ENCODE measurements at regions not wholly inside any gene's neighbourhood (a gene's known extent, or its start where the extent isn't known, plus 50 kb on each side); places are given as distances from the start of the nearest gene placed in this dataset.

GRCh38 chr2:16014802-16015201, 74.5 kb downstream of the MYCN start:
- Histone ChIP-seq H3K4me1 (ENCODE audit: insufficient read depth, low read length) (no peaks in the 10 kb centered on the region), H3K9me3 (ENCODE audit: low read length) (no peaks in the 10 kb centered on the region), H3K36me3 (ENCODE audit: insufficient read depth, low read length) (no peaks in the 10 kb centered on the region), H3K9ac (ENCODE audit: low read length) (no peak overlapping the region), H3K4me3 (ENCODE audit: low read depth in 1 of 2, low read length in 2 of 2) (no peak overlapping the region), H3K27ac (ENCODE audit: low read depth, low read length) (no peak overlapping the region), H3K27me3 (ENCODE audit: control insufficient read depth in 1 of 2, insufficient read depth in 2 of 2, low read length in 2 of 2) (peaks cover 23 to 25% of the 10 kb centered on the region in 2 donors)

GRCh38 chr2:16014041-16014787, 73.9 kb downstream of the MYCN start:
- Histone ChIP-seq H3K4me1 (ENCODE audit: insufficient read depth, low read length) (no peaks in the 10 kb centered on the region), H3K27ac (ENCODE audit: low read depth, low read length) (no peak overlapping the region), H3K9ac (ENCODE audit: low read length) (no peak overlapping the region), H3K4me3 (ENCODE audit: low read depth in 1 of 2, low read length in 2 of 2) (no peak overlapping the region), H3K27me3 (ENCODE audit: control insufficient read depth in 1 of 2, insufficient read depth in 2 of 2, low read length in 2 of 2) (peaks cover 23 to 25% of the 10 kb centered on the region in 2 donors), H3K9me3 (ENCODE audit: low read length) (no peaks in the 10 kb centered on the region), H3K36me3 (ENCODE audit: insufficient read depth, low read length) (no peaks in the 10 kb centered on the region)

- Histone ChIP-seq H3K9ac (ENCODE audit: low read length) (no peak overlapping the region), H3K27me3 (ENCODE audit: control insufficient read depth in 1 of 2, insufficient read depth in 2 of 2, low read length in 2 of 2) (peaks cover 23 to 25% of the 10 kb centered on the region in 2 donors), H3K27ac (ENCODE audit: low read depth, low read length) (no peak overlapping the region)
Measured at GRCh38 chr2:16013359-16013911, 73.1 kb downstream of the MYCN start.

GRCh38 chr2:16012626-16013358, 72.4 kb downstream of the MYCN start:
- Histone ChIP-seq H3K4me1 (ENCODE audit: insufficient read depth, low read length) (no peaks in the 10 kb centered on the region), H3K27ac (ENCODE audit: low read depth, low read length) (no peak overlapping the region), H3K9ac (ENCODE audit: low read length) (no peak overlapping the region), H3K4me3 (ENCODE audit: low read depth in 1 of 2, low read length in 2 of 2) (no peak overlapping the region), H3K36me3 (ENCODE audit: insufficient read depth, low read length) (no peaks in the 10 kb centered on the region), H3K27me3 (ENCODE audit: control insufficient read depth in 1 of 2, insufficient read depth in 2 of 2, low read length in 2 of 2) (peaks cover 23 to 25% of the 10 kb centered on the region in 2 donors), H3K9me3 (ENCODE audit: low read length) (no peaks in the 10 kb centered on the region)

More at GRCh38 chr2:16013359-16013911, 73.1 kb downstream of the MYCN start:
- Histone ChIP-seq H3K4me1 (ENCODE audit: insufficient read depth, low read length) (no peaks in the 10 kb centered on the region), H3K4me3 (ENCODE audit: low read depth in 1 of 2, low read length in 2 of 2) (no peak overlapping the region), H3K36me3 (ENCODE audit: insufficient read depth, low read length) (no peaks in the 10 kb centered on the region), H3K9me3 (ENCODE audit: low read length) (no peaks in the 10 kb centered on the region)

GRCh38 chr2:16012029-16012596, 71.8 kb downstream of the MYCN start:
- no peak overlapping the region for H3K27ac ChIP-seq (ENCODE audit: low read depth, low read length)
- peaks cover 23 to 25% of the 10 kb centered on the region in 2 donors for H3K27me3 ChIP-seq (ENCODE audit: control insufficient read depth in 1 of 2, insufficient read depth in 2 of 2, low read length in 2 of 2)
- no peak overlapping the region for H3K9ac ChIP-seq (ENCODE audit: low read length)
- H3K4me3 ChIP-seq (ENCODE audit: low read depth in 1 of 2, low read length in 2 of 2) = no peak overlapping the region
- no peaks in the 10 kb centered on the region for H3K36me3 ChIP-seq (ENCODE audit: insufficient read depth, low read length)
- no peaks in the 10 kb centered on the region for H3K4me1 ChIP-seq (ENCODE audit: insufficient read depth, low read length)
- no peaks in the 10 kb centered on the region for H3K9me3 ChIP-seq (ENCODE audit: low read length)

- Histone ChIP-seq H3K9me3 (ENCODE audit: low read length) (no peaks in the 10 kb centered on the region), H3K36me3 (ENCODE audit: insufficient read depth, low read length) (no peaks in the 10 kb centered on the region), H3K9ac (ENCODE audit: low read length) (no peak overlapping the region), H3K4me1 (ENCODE audit: insufficient read depth, low read length) (no peaks in the 10 kb centered on the region), H3K27ac (ENCODE audit: low read depth, low read length) (no peak overlapping the region), H3K27me3 (ENCODE audit: control insufficient read depth in 1 of 2, insufficient read depth in 2 of 2, low read length in 2 of 2) (peaks cover 23 to 25% of the 10 kb centered on the region in 2 donors), H3K4me3 (ENCODE audit: low read depth in 1 of 2, low read length in 2 of 2) (no peak overlapping the region)
Measured at GRCh38 chr2:16011621-16011960, 71.2 kb downstream of the MYCN start.

- Histone ChIP-seq H3K27ac (ENCODE audit: low read depth, low read length) (no peak overlapping the region), H3K36me3 (ENCODE audit: insufficient read depth, low read length) (no peaks in the 10 kb centered on the region), H3K27me3 (ENCODE audit: control insufficient read depth in 1 of 2, insufficient read depth in 2 of 2, low read length in 2 of 2) (peaks cover 23 to 25% of the 10 kb centered on the region in 2 donors), H3K9me3 (ENCODE audit: low read length) (no peaks in the 10 kb centered on the region), H3K4me1 (ENCODE audit: insufficient read depth, low read length) (no peaks in the 10 kb centered on the region), H3K9ac (ENCODE audit: low read length) (no peak overlapping the region), H3K4me3 (ENCODE audit: low read depth in 1 of 2, low read length in 2 of 2) (no peak overlapping the region)
Measured at GRCh38 chr2:16010951-16011620, 70.7 kb downstream of the MYCN start.

GRCh38 chr2:16010011-16010410, 69.7 kb downstream of the MYCN start:
- H3K4me1 ChIP-seq (ENCODE audit: insufficient read depth, low read length) = no peaks in the 10 kb centered on the region
- H3K27me3 ChIP-seq (ENCODE audit: control insufficient read depth in 1 of 2, insufficient read depth in 2 of 2, low read length in 2 of 2) = peaks cover 20% of the 10 kb centered on the region in 2 donors
- H3K27ac ChIP-seq (ENCODE audit: low read depth, low read length) = no peak overlapping the region
- H3K9me3 ChIP-seq (ENCODE audit: low read length) = no peaks in the 10 kb centered on the region
- no peaks in the 10 kb centered on the region for H3K36me3 ChIP-seq (ENCODE audit: insufficient read depth, low read length)
- no peak overlapping the region for H3K4me3 ChIP-seq (ENCODE audit: low read depth in 1 of 2, low read length in 2 of 2)
- H3K9ac ChIP-seq (ENCODE audit: low read length) = no peak overlapping the region

- Histone ChIP-seq H3K27me3 (ENCODE audit: control insufficient read depth in 1 of 2, insufficient read depth in 2 of 2, low read length in 2 of 2) (peaks cover 15 to 16% of the 10 kb centered on the region in 2 donors), H3K27ac (ENCODE audit: low read depth, low read length) (no peak overlapping the region), H3K36me3 (ENCODE audit: insufficient read depth, low read length) (no peaks in the 10 kb centered on the region), H3K4me1 (ENCODE audit: insufficient read depth, low read length) (no peaks in the 10 kb centered on the region), H3K4me3 (ENCODE audit: low read depth in 1 of 2, low read length in 2 of 2) (no peak overlapping the region), H3K9ac (ENCODE audit: low read length) (no peak overlapping the region), H3K9me3 (ENCODE audit: low read length) (no peaks in the 10 kb centered on the region)
Measured at GRCh38 chr2:16009560-16009959, 69.2 kb downstream of the MYCN start.

GRCh38 chr2:16008856-16009255, 68.5 kb downstream of the MYCN start:
- no peak overlapping the region for H3K4me3 ChIP-seq (ENCODE audit: low read depth in 1 of 2, low read length in 2 of 2)
- H3K27me3 ChIP-seq (ENCODE audit: control insufficient read depth in 1 of 2, insufficient read depth in 2 of 2, low read length in 2 of 2) = peaks cover 12 to 13% of the 10 kb centered on the region in 2 donors
- no peaks in the 10 kb centered on the region for H3K36me3 ChIP-seq (ENCODE audit: insufficient read depth, low read length)
- no peaks in the 10 kb centered on the region for H3K9me3 ChIP-seq (ENCODE audit: low read length)
- H3K27ac ChIP-seq (ENCODE audit: low read depth, low read length) = no peak overlapping the region
- H3K4me1 ChIP-seq (ENCODE audit: insufficient read depth, low read length) = no peaks in the 10 kb centered on the region
- no peak overlapping the region for H3K9ac ChIP-seq (ENCODE audit: low read length)

- Histone ChIP-seq H3K9ac (ENCODE audit: low read length) (no peak overlapping the region), H3K27me3 (ENCODE audit: control insufficient read depth in 1 of 2, insufficient read depth in 2 of 2, low read length in 2 of 2) (peaks cover 10 to 11% of the 10 kb centered on the region in 2 donors), H3K36me3 (ENCODE audit: insufficient read depth, low read length) (no peaks in the 10 kb centered on the region), H3K4me3 (ENCODE audit: low read depth in 1 of 2, low read length in 2 of 2) (no peak overlapping the region), H3K27ac (ENCODE audit: low read depth, low read length) (no peak overlapping the region), H3K9me3 (ENCODE audit: low read length) (no peaks in the 10 kb centered on the region), H3K4me1 (ENCODE audit: insufficient read depth, low read length) (no peaks in the 10 kb centered on the region)
Measured at GRCh38 chr2:16008331-16008850, 68.0 kb downstream of the MYCN start.
